GM12872 (cell line): ENCODE measurements at regions not wholly inside any gene's neighbourhood (a gene's known extent, or its start where the extent isn't known, plus 50 kb on each side); places are given as distances from the start of the nearest gene placed in this dataset.

ENCODE experiments used
- CTCF ChIP-seq: IDR thresholded peaks from 3 replicates; pipeline ENCODE4 v1.5.1; 2011; ENCODE audit warnings: low read depth, mild to moderate bottlenecking, low read length, moderate library complexity; ENCODE audit not compliant: insufficient read depth

- no peak for TF ChIP-seq CTCF
These were observed 188.6 kb downstream of the SLC6A15 start for GRCh38 chr12:84723988-84724387.

GRCh38 chr12:84719997-84720396, 192.6 kb downstream of the SLC6A15 start:
- no peak for TF ChIP-seq CTCF

DNA sequence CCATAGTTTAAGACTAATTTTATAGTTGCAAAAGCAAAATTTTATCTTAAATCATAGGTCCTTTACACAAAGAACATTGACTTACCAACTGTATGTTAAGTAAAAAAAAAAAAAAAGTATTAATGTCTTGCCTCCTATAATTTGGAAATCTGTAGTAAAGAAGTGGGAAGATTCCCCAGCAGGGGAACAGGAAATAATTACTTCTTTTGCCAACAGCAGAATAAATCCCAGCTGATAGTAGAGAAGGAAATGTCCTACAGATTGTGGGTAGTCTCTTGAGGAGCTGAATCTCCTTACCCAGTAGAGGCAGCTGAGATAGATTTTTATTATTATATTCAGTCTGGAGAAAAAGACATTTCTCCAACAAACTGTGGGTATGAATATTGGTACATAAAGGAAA, 193.7 kb downstream of the SLC6A15 start:
- no peak for TF ChIP-seq CTCF

DNA sequence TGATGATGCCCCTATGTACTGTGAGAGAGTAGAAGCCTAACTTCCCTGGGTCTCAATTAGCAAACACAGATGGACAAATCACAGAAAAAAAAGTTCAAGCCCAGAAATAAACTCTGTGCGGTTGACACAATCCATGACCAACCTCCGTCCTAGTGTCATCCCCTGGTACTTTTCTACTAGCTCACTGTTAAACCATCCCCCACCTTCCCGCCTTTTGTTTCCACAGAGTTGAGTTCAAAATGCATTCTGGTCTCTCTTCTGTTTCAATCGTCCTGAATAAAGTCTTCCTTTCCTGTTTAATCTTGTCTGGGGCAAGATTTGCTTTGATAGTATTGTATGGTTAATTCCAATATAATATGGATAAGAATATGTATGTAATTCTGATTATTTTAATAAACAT, 199.9 kb downstream of the SLC6A15 start:
- no peak for TF ChIP-seq CTCF

- TF ChIP-seq CTCF: no peak
These were observed 206.2 kb downstream of the SLC6A15 start for GRCh38 chr12:84706374-84706773.

GRCh38 chr12:84704856-84705255, 207.7 kb downstream of the SLC6A15 start:
- TF ChIP-seq CTCF: no peak

DNA sequence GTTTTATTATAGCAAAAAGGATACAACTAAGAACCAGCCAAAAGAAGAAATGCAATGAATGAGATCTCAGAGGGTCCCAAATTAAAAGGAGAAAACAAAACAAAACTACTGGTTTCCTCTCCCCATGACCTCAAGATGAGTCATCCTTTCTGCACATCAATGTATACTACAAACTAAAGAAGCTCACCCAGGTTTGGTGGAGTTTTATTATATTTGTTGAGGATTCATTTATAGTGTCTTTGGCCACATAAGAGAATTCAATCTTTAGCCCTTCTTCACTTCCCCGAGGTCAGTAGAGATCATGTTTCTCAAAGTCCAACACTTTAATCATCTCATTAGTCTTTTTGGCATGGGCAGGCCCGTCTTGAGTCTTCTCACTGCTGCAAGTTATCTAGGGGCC, 210.6 kb downstream of the SLC6A15 start:
- no peak for TF ChIP-seq CTCF

- no peak for TF ChIP-seq CTCF
These were observed 211.6 kb downstream of the SLC6A15 start for GRCh38 chr12:84701041-84701440.
